ENCODE measurements at regions not wholly inside any gene's neighbourhood (a gene's known extent, or its start where the extent isn't known, plus 50 kb on each side); places are given as distances from the start of the nearest gene placed in this dataset.

DNA sequence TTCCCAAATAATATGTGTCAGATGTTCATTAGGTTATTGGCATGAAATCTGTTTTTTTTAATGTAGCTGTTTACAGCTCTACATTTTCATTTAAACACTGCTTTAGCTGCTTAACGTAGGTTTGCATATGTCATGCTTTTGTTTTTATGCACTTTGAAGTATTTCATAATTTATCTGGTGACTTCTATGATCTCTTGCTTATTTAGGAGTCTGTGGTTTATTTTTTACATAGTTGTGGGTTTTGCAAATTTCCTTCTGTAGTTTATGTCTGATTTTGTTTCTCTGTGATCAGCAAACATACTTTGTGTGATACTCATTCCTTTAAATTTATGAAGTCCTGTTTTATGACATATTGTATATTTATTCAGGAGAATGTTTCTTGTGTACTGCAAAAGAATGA is 606.5 kb upstream of the PFKP start:
- Histone ChIP-seq H3K27me3 (no peaks in the 10 kb centered on the region), H4K20me1 (ENCODE audit: low read depth) (no peaks in the 10 kb centered on the region), H3K27ac (no peak overlapping the region), H3K9ac (no peak overlapping the region), H3K9me3 (ENCODE audit: low read depth) (no peaks in the 10 kb centered on the region), H3K4me2 (no peak overlapping the region), H3K4me3 (no peak overlapping the region), H3K4me1 (no peaks in the 10 kb centered on the region), H3K36me3 (peaks cover 3% of the 10 kb centered on the region), H3F3A (ENCODE audit: low read depth) (no peaks in the 10 kb centered on the region), H3K79me2 (ENCODE audit: low read depth) (no peaks in the 10 kb centered on the region), H2AFZ (replicated peaks) (no peak overlapping the region)
- no peak for DNase-seq (ENCODE audit: low spot score)
- Mint-ChIP-seq H3K36me3 (no peaks in the 10 kb centered on the region), H3K27me3 (ENCODE audit: insufficient read depth, low read depth) (peaks cover 3% of the 10 kb centered on the region), H3K4me3 (no peak overlapping the region), H3K4me1 (no peaks in the 10 kb centered on the region), H3K27ac (no peak overlapping the region), H3K9me3 (peaks cover 23% of the 10 kb centered on the region)
- no peak for TF ChIP-seq EZH2 (IDR thresholded peaks at IDR 0.05)
- TF ChIP-seq, protein P1, sequence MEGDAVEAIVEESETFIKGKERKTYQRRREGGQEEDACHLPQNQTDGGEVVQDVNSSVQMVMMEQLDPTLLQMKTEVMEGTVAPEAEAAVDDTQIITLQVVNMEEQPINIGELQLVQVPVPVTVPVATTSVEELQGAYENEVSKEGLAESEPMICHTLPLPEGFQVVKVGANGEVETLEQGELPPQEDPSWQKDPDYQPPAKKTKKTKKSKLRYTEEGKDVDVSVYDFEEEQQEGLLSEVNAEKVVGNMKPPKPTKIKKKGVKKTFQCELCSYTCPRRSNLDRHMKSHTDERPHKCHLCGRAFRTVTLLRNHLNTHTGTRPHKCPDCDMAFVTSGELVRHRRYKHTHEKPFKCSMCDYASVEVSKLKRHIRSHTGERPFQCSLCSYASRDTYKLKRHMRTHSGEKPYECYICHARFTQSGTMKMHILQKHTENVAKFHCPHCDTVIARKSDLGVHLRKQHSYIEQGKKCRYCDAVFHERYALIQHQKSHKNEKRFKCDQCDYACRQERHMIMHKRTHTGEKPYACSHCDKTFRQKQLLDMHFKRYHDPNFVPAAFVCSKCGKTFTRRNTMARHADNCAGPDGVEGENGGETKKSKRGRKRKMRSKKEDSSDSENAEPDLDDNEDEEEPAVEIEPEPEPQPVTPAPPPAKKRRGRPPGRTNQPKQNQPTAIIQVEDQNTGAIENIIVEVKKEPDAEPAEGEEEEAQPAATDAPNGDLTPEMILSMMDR (IDR thresholded peaks at IDR 0.05) = no peak
- no peak for TF ChIP-seq EZH2phosphoT487 (IDR thresholded peaks at IDR 0.05)

GRCh38 chr10:2459713-2460112 is 607.6 kb upstream of the PFKP start:
- DNase-seq (ENCODE audit: low spot score) = no peak
- H3K27me3 Mint-ChIP-seq (ENCODE audit: insufficient read depth, low read depth) = peaks cover 3% of the 10 kb centered on the region
- Histone ChIP-seq H3K9ac (no peak overlapping the region), H3K79me2 (ENCODE audit: low read depth) (no peaks in the 10 kb centered on the region), H3K4me1 (no peaks in the 10 kb centered on the region), H3K36me3 (peaks cover 3% of the 10 kb centered on the region), H4K20me1 (ENCODE audit: low read depth) (no peaks in the 10 kb centered on the region), H3F3A (ENCODE audit: low read depth) (no peaks in the 10 kb centered on the region), H3K4me3 (no peak overlapping the region), H3K9me3 (ENCODE audit: low read depth) (no peaks in the 10 kb centered on the region), H3K27me3 (no peaks in the 10 kb centered on the region), H2AFZ (replicated peaks) (no peak overlapping the region), H3K27ac (no peak overlapping the region), H3K4me2 (no peak overlapping the region)
- H3K36me3 Mint-ChIP-seq = no peaks in the 10 kb centered on the region
- H3K27ac Mint-ChIP-seq = no peak overlapping the region
- no peak overlapping the region for H3K4me3 Mint-ChIP-seq
- no peaks in the 10 kb centered on the region for H3K4me1 Mint-ChIP-seq
- TF ChIP-seq EZH2phosphoT487 (IDR thresholded peaks at IDR 0.05) = no peak
- TF ChIP-seq, protein P1 (IDR thresholded peaks at IDR 0.05) = no peak
- no peak for TF ChIP-seq EZH2 (IDR thresholded peaks at IDR 0.05)
- peaks cover 17% of the 10 kb centered on the region for H3K9me3 Mint-ChIP-seq

GRCh38 chr10:2456834-2457233 is 610.5 kb upstream of the PFKP start:
- no peaks in the 10 kb centered on the region for H3K4me1 ChIP-seq
- peaks cover 3% of the 10 kb centered on the region for H3K27me3 Mint-ChIP-seq (ENCODE audit: insufficient read depth, low read depth)
- H3K79me2 ChIP-seq (ENCODE audit: low read depth) = no peaks in the 10 kb centered on the region
- H3K27me3 ChIP-seq = no peaks in the 10 kb centered on the region
- H3K27ac Mint-ChIP-seq = no peak overlapping the region
- no peaks in the 10 kb centered on the region for H3F3A ChIP-seq (ENCODE audit: low read depth)
- H3K9me3 ChIP-seq (ENCODE audit: low read depth) = no peaks in the 10 kb centered on the region
- H3K36me3 ChIP-seq = peaks cover under 1% of the 10 kb centered on the region
- peaks cover 14% of the 10 kb centered on the region for H3K9me3 Mint-ChIP-seq
- no peaks in the 10 kb centered on the region for H3K36me3 Mint-ChIP-seq
- TF ChIP-seq EZH2phosphoT487 (IDR thresholded peaks at IDR 0.05) (no peak), EZH2 (IDR thresholded peaks at IDR 0.05) (no peak)
- TF ChIP-seq, protein P1 (IDR thresholded peaks at IDR 0.05) = no peak
- H3K4me2 ChIP-seq = no peak overlapping the region
- H4K20me1 ChIP-seq (ENCODE audit: low read depth) = no peaks in the 10 kb centered on the region
- H3K4me3 ChIP-seq = no peak overlapping the region
- no peak overlapping the region for H3K27ac ChIP-seq
- DNase-seq (ENCODE audit: low spot score) = no peak
- H2AFZ ChIP-seq (replicated peaks) = no peak overlapping the region
- no peak overlapping the region for H3K9ac ChIP-seq
- H3K4me1 Mint-ChIP-seq = no peaks in the 10 kb centered on the region
- H3K4me3 Mint-ChIP-seq = no peak overlapping the region
